Neural cell (in vitro differentiated cells): ENCODE measurements at regions not wholly inside any gene's neighbourhood (a gene's known extent, or its start where the extent isn't known, plus 50 kb on each side); places are given as distances from the start of the nearest gene placed in this dataset.

Experiments
- H2AFZ ChIP-seq: fragments of 200-600, 300-800 bp; sonication (generic), shearing (Covaris generic); 2 replicates; pipeline ENCODE4 v1.6.0; 2014; ENCODE audit warnings: low read depth, mild to moderate bottlenecking, antibody characterized with exemption, low read length, moderate library complexity
- H3F3A ChIP-seq: fragments of 200-600 bp; shearing (Covaris generic); 2 replicates; pipeline ENCODE4 v1.6.1; 2016; ENCODE audit warnings: mild to moderate bottlenecking, moderate library complexity, mixed read lengths, antibody characterized with exemption, low read length; ENCODE audit not compliant: insufficient read depth, poor library complexity, severe bottlenecking
- H3K27ac ChIP-seq: fragments of 200-600, 300-800 bp; sonication (generic), shearing (Covaris generic); 2 replicates; pipeline ENCODE4 v1.5.1; 2014; ENCODE audit warnings: mild to moderate bottlenecking, low read length, moderate library complexity
- H3K27me3 ChIP-seq: fragments of 300-800, 200-600 bp; sonication (generic), shearing (Covaris generic); 2 replicates; pipeline ENCODE4 v1.6.0; 2014; ENCODE audit warnings: mild to moderate bottlenecking, low read depth, low read length, moderate library complexity; ENCODE audit not compliant: insufficient read depth
- H3K36me3 ChIP-seq: fragments of 300-800, 200-600 bp; sonication (generic), shearing (Covaris generic); 2 replicates; pipeline ENCODE4 v1.5.1; 2014; ENCODE audit warnings: mild to moderate bottlenecking, antibody characterized with exemption, low read length, moderate library complexity; ENCODE audit not compliant: insufficient read depth
- H3K4me2 ChIP-seq: fragments of 300-800, 200-600 bp; sonication (generic), shearing (Covaris generic); 2 replicates; pipeline ENCODE4 v1.6.0; 2014; ENCODE audit warnings: mild to moderate bottlenecking, low read length
- H3K4me3 ChIP-seq: fragments of 300-800, 200-600 bp; sonication (generic), shearing (Covaris generic); 2 replicates; pipeline ENCODE4 v1.5.1; 2014; ENCODE audit warnings: mild to moderate bottlenecking, low read length, moderate library complexity
- H3K79me2 ChIP-seq: fragments of 200-600 bp; shearing (Covaris generic); replicated peaks from 2 replicates; pipeline ENCODE4 v1.6.0; 2014; ENCODE audit warnings: mild to moderate bottlenecking, low read length, moderate library complexity; ENCODE audit not compliant: insufficient read depth
- H3K9ac ChIP-seq: fragments of 300-800, 200-600 bp; sonication (generic), shearing (Covaris generic); 2 replicates; pipeline ENCODE4 v1.6.1; 2016; ENCODE audit warnings: mild to moderate bottlenecking, low read length, mixed read lengths
- H3K9me2 ChIP-seq: fragments of 200-600 bp; shearing (Covaris generic); 2 replicates; pipeline ENCODE4 v1.6.1; 2016; ENCODE audit warnings: mild to moderate bottlenecking, low read length, mixed read lengths; ENCODE audit not compliant: insufficient read depth
- H3K9me3 ChIP-seq: fragments of 200-600, 300-800 bp; sonication (generic), shearing (Covaris generic); 2 replicates; pipeline ENCODE4 v1.6.1; 2016; ENCODE audit warnings: mild to moderate bottlenecking, mixed run types, low read length, moderate library complexity, mixed read lengths
- H4K20me1 ChIP-seq: fragments of 200-600 bp; shearing (Covaris generic); 2 replicates; pipeline ENCODE4 v1.6.1; 2016; ENCODE audit warnings: mild to moderate bottlenecking, mixed run types; ENCODE audit not compliant: insufficient read depth
- EP300 ChIP-seq: fragments of 450-650 bp; conservative IDR thresholded peaks from 2 replicates; pipeline ENCODE4 v1.6.1; 2014; ENCODE audit warnings: antibody characterized with exemption, mild to moderate bottlenecking, moderate library complexity; ENCODE audit not compliant: poor library complexity, severe bottlenecking
- EZH2 ChIP-seq: fragments of 200-600, 300-800 bp; shearing (Covaris generic), sonication (generic); IDR thresholded peaks from 2 replicates; pipeline ENCODE4 v1.6.1; 2014; ENCODE audit warnings: antibody characterized with exemption, low read length, borderline replicate concordance, mild to moderate bottlenecking; ENCODE audit not compliant: insufficient read depth, poor library complexity, severe bottlenecking
- MXI1 ChIP-seq: fragments of 450-650 bp; conservative IDR thresholded peaks from 2 replicates; pipeline ENCODE4 v1.6.1; 2014; ENCODE audit warnings: antibody characterized with exemption, mild to moderate bottlenecking; ENCODE audit not compliant: poor library complexity, severe bottlenecking
- POLR2AphosphoS5 ChIP-seq: IDR thresholded peaks from 2 replicates; pipeline ENCODE4 v1.6.1; 2012
- RAD21 ChIP-seq: fragments of 450-650 bp; conservative IDR thresholded peaks from 2 replicates; pipeline ENCODE4 v1.6.1; 2014; ENCODE audit warnings: antibody characterized with exemption, mild to moderate bottlenecking, moderate library complexity
- REST ChIP-seq: IDR thresholded peaks from 2 replicates; pipeline ENCODE4 v1.6.1; 2012; ENCODE audit warnings: borderline replicate concordance
- SMC3 ChIP-seq: fragments of 450-650 bp; conservative IDR thresholded peaks from 2 replicates; pipeline ENCODE4 v1.6.1; 2014; ENCODE audit warnings: antibody characterized with exemption, mild to moderate bottlenecking, moderate library complexity; ENCODE audit not compliant: poor library complexity
- TAF1 ChIP-seq: IDR thresholded peaks from 2 replicates; pipeline ENCODE4 v1.6.1; 2012; ENCODE audit warnings: low read depth
- TF ChIP-seq, protein P1 (sequence below): fragments of 450-650 bp; IDR thresholded peaks from 2 replicates; pipeline ENCODE4 v1.5.1; 2014; ENCODE audit warnings: antibody characterized with exemption, mild to moderate bottlenecking, moderate library complexity; ENCODE audit not compliant: poor library complexity, severe bottlenecking

DNA sequence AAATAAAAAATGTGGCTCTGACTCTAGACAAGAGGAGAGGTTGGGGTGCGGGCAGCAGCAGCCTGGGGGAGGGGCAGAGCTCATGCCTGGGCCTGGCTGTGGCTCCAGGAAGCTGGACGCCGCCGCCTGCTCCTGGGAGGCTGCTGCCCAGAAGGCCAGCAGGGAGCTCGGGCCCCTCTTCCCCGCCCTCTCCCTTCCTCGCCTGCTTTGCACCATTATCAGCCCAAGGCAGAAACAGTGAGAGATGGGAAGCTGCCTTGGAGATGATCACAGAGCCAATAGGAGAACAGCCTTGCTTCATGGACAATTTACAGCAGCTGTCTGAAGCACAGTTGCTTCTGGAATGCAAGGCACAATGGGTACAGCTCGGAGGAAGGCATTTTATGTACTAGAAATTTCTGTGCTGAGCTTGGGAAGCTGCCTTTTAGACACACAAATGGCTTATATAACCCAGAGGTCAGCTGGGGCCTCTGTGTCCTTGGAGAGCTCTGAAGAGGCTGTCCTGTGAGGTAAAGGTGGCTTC is 55.3 kb upstream of the AFF3 start:
- TF ChIP-seq EZH2 (no peak), RAD21 (no peak), POLR2AphosphoS5 (no peak), REST (no peak), SMC3 (no peak), EP300 (no peak), TAF1 (no peak), MXI1 (no peak)
- TF ChIP-seq, protein P1, sequence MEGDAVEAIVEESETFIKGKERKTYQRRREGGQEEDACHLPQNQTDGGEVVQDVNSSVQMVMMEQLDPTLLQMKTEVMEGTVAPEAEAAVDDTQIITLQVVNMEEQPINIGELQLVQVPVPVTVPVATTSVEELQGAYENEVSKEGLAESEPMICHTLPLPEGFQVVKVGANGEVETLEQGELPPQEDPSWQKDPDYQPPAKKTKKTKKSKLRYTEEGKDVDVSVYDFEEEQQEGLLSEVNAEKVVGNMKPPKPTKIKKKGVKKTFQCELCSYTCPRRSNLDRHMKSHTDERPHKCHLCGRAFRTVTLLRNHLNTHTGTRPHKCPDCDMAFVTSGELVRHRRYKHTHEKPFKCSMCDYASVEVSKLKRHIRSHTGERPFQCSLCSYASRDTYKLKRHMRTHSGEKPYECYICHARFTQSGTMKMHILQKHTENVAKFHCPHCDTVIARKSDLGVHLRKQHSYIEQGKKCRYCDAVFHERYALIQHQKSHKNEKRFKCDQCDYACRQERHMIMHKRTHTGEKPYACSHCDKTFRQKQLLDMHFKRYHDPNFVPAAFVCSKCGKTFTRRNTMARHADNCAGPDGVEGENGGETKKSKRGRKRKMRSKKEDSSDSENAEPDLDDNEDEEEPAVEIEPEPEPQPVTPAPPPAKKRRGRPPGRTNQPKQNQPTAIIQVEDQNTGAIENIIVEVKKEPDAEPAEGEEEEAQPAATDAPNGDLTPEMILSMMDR = no peak
- no peaks in the 10 kb centered on the region for H3K79me2 ChIP-seq
- H3K4me3 ChIP-seq = no peak overlapping the region
- H3K4me2 ChIP-seq = no peak overlapping the region
- H3K36me3 ChIP-seq = no peaks in the 10 kb centered on the region
- H3K9me3 ChIP-seq = no peaks in the 10 kb centered on the region
- H2AFZ ChIP-seq = peak overlapping the region; percentile 37
- peak overlapping the region; percentile 51 for H3K27ac ChIP-seq
- no peaks in the 10 kb centered on the region for H3K9me2 ChIP-seq
- no peaks in the 10 kb centered on the region for H4K20me1 ChIP-seq
- no peaks in the 10 kb centered on the region for H3K27me3 ChIP-seq
- H3F3A ChIP-seq = no peaks in the 10 kb centered on the region
- H3K9ac ChIP-seq = peak overlapping the region; percentile 17

DNA sequence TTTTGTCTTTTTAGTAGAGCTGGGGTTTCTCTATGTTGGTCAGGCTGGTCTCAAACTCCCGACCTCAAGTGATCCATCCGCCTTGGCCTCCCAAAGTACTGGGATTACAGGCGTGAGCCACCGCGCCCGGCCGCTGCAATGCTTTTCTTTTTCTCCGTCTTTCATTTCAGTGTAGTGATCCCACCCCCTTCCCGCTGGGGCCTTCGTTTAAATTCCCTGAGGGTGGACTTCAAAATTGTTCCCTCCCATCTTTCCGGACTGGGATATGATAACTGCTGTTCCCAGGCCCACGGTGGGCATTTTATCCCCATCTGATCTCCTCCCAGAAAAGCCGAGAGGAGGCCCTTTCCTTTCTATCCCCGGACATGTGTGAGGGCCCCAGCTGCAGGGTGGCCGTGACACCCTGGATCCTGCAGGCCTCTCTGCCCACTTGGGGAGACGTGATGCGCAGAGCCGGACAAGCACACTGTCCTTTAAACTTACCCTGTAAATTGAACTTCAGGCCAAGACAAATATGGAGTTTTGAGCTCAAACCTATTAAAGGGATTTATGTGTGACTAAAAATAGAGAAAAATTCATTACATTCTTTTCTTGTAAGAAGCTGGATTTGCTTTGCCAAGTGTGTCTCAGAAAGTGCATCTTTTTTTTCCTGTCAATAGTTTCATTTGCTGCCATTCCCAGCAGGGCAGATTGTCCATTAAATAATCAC is 54.5 kb upstream of the AFF3 start:
- Histone ChIP-seq H3K27ac (peak overlapping the region; percentile 51), H3K9me3 (no peaks in the 10 kb centered on the region), H3K9me2 (no peaks in the 10 kb centered on the region), H3K4me2 (no peak overlapping the region), H3K36me3 (no peaks in the 10 kb centered on the region), H3K27me3 (no peaks in the 10 kb centered on the region), H3K79me2 (no peaks in the 10 kb centered on the region), H3K4me3 (no peak overlapping the region), H4K20me1 (no peaks in the 10 kb centered on the region), H2AFZ (no peak overlapping the region), H3K9ac (no peak overlapping the region), H3F3A (no peaks in the 10 kb centered on the region)
- no peak for TF ChIP-seq RAD21
- TF ChIP-seq, protein P1 = no peak
- no peak for TF ChIP-seq EZH2
- TF ChIP-seq TAF1 = no peak
- no peak for TF ChIP-seq SMC3
- TF ChIP-seq MXI1 = no peak
- no peak for TF ChIP-seq REST
- TF ChIP-seq EP300 = no peak
